Hematopoietic multipotent progenitor cell treated with erythropoietin and hydrocortisone succinate and interleukin-3 and kit ligand, for 4 days (in vitro differentiated cells): ENCODE measurements at regions not wholly inside any gene's neighbourhood (a gene's known extent, or its start where the extent isn't known, plus 50 kb on each side); places are given as distances from the start of the nearest gene placed in this dataset.
A peak's percentile ranks its signal among the peaks of the same experiment; 100 is the strongest.
"Not testable (repeated sequence)": the region's sequence is repeated elsewhere in the genome, so short reads cannot be mapped to it uniquely, and the experiment has no call there.

ENCODE experiments used
- DNase-seq: peaks from one replicate; pipeline ENCODE4 v3.0.0-alpha.2; 2015

DNA sequence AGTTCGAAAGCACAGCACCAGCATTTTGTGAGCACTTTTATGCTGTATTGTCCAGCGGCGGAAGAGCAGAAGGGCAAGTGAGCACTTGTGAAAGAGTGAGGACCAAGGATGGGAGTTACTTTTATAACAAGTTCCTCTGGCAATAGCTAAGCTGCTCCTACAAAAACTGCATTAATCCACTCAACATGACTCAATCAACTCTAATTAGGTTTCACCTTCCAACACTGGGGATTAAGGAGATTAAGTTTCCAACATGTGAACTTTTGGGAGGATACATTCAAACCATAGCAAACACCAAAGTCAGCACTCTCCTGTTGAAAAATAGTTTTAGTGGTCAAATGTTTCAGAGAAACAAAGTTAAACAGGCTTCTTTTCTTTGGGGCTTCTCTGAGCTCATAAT lies 844.5 kb downstream of the REEP3 start:
- no peak for DNase-seq

DNA sequence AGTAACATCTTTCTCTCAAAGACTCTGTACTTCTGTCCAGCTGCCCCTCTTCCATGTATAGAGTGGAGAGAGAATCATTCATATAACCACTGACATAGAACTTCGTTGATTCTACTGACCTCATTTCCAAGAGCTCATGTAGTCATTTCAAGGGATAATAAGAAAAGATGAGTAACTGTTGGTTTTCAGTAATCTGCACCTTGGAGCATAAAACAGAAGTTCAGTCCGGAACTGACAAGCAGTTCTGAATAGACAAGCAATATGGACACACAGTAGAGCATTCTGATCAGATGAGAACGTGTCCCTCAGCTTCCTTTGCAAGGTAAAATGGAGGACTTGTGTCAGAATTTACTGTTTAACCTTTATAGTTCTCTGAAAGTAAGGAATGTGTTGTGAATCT lies 847.1 kb downstream of the REEP3 start:
- no peak for DNase-seq

DNA sequence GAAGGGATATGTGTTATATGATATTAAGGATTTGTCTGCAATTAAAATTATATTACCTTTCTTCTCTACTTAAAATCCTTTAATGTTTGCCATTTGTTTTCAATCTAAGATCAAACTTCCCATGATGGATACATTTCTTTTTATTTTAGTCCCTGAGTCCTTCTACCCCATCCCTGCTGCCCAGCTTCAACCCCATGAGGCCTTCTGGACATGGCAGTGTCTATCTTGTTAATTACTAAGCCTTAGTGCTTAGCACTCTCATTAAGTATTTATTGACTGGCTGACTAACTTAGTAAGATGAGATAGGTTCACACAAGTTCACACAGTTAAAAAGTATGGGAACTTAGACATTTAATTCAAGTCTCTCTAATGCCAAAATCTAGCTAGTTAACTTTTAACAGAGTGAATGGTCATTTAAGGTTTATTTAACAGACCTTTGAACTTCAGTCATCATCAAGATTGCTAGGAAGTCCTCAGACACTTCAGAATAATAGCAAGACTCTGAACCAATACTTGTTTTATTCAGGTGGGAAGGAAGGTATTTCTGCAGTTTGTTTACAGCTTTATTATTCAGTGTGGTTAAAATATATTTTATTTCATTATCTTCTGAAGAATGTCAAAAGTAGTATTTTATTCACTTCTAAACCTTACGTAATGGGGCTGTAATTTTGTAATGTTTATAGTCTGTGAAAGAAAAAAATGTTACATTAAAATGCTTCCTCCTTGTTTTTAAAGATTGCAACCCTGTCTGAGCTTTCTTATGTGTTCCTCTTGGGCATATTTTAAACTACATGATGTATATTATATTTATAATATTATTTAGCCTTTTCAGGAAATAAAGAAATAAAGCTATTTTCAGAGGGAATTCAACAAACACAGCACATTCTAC lies 848.9 kb downstream of the REEP3 start:
- DNase-seq = no peak

GRCh38 chr10:64374346-64374745 lies 853.1 kb downstream of the REEP3 start:
- DNase-seq = no peak

GRCh38 chr10:64376167-64376566 lies 855.0 kb downstream of the REEP3 start:
- DNase-seq = no peak

- peak; percentile 4 for DNase-seq
Observed at GRCh38 chr10:64379898-64380297, 858.7 kb downstream of the REEP3 start.

- DNase-seq = no peak
Observed at GRCh38 chr10:64385355-64385754, 864.2 kb downstream of the REEP3 start.

DNA sequence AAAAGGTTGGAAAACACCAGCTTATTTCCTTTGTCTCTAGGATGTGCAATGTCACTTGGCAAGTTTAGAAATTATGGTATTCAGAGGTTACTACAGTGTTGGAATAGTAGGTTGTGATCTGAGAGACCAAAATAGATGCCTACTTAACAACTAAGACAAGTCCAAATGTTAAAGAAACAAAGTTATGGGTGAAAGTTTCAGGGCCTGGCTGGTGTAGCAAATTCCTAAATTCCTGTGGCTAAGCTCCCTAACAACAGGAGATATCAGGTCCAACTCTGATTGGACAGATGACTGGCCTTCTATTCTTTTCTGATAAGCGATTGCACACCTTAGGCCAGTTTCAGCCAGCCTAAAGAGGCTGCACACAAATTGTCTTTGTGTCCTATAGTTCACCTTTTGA lies 873.5 kb downstream of the REEP3 start:
- no peak for DNase-seq

DNA sequence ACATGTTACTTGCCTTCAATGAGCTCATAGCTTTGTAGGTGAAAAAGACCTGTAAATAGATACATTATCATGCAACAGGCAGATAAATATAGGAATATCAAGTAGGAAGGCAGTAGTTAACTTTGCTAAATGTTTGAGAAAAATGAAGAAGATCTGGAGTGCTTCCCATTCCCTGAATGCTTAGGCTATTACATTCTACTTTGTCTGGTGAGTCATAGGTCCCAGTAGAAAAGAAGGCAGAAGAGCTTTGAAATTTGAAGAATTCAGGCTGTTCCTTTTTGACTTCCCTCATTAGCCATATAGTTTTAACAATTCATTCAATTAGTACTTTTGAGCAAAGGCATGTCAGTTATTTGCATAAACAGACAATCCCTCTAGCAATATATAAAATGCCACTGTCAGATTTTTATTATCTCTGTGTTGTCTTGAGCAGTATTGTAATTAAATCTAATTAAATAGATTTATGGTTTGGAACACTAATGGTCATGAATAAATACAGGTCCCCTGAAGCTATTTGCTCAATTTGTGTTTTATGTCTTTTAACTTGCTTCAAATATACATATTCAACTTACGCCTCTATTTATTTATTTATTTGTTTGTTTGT lies 875.0 kb downstream of the REEP3 start:
- no peak for DNase-seq

GRCh38 chr10:64397125-64397524 lies 875.9 kb downstream of the REEP3 start:
- DNase-seq = no peak

GRCh38 chr10:64408391-64409183 lies 887.4 kb downstream of the REEP3 start:
- DNase-seq = no peak

DNA sequence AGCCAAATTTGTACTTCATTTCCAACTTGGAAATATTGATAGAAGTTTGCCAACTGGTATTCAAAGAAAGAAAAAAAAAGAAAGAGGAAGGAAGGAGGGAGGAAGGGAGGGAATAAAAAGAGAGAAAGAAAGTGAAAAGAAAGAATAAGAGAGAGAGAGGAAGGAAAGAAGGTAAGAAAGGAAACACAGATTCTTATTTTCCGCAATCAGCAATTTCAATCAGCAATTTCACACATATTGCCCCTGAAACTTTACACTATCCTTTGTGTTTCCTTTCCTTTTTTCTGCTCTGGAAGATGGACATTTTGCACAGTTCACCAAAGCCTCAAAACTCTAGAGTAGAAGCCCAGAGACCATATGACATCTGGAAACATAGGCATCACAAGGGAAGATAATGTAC lies 888.1 kb downstream of the REEP3 start:
- no peak for DNase-seq

DNA sequence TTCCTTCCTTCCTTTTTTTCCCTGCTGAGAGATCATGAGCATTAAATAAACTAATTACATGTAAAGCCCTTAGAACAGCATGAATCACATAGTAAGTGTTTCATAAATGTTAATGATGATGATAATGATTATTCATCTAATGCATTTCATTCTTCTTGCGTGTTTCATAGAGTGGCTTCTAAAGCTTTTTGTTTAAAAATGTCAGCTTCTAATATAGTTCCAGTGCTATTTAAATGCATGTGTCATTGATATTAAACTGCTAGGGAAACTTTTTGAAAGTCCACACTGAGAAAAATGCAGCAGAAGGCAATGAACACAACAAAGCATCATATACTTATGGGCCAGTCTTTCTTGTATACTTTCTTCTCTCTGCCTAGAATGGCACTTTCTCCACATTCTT lies 894.8 kb downstream of the REEP3 start:
- DNase-seq = no peak

GRCh38 chr10:64419461-64419860 lies 898.3 kb downstream of the REEP3 start:
- DNase-seq = no peak

DNA sequence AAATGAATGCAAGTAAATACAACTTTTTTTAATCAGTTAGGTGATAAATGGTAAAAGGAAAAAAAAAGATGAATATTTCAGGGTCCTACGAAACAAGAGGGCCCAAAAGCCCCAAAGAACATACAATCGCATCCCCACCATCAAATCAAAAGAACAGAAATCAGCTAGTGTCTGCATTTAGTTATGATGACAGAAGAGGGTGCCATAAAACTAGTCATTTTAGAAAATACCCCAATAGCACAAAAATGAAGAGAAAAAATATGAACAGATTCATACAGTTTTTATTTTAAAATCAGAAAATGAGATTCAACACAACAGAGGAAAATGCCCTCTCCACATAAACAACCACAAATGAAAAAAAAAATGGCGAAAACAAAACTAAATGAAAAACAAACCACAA lies 905.5 kb downstream of the REEP3 start:
- peak; percentile 21 for DNase-seq

DNA sequence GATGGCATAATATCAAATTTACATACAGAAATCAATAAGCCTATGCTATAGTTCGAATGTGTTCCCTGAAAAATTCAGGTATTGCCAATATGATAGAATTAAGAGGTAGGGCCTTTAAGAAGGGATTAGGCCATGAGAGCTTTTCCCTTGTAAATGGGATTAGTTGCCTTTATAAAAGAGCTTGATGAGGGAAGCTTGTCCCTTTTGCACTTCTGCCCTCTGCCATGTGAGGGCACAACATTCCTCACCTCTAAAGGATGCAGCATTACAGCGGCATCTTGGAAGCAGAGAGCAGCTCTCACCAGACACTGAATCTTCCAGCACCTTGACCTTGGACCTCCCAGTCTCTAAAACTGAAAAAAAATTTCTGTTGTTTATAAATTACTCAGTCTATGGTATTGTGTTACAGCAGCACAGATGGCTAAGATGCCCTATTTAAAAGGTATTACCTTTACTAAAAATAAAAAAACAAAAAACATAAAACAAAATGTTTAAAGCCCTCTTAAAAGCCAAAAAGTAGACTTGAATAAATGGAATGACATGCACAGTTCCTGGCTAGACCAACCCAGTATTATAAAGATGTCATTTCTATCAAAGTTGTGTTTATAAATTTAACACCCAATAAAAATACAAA lies 909.6 kb downstream of the REEP3 start:
- peak; percentile 73 for DNase-seq

GRCh38 chr10:64441872-64442271 lies 920.7 kb downstream of the REEP3 start:
- not testable (repeated sequence) for DNase-seq

- DNase-seq = no peak
Observed at GRCh38 chr10:64444163-64444562, 923.0 kb downstream of the REEP3 start.

GRCh38 chr10:64444564-64444963 lies 923.4 kb downstream of the REEP3 start:
- DNase-seq = no peak

GRCh38 chr10:64449603-64450002 lies 928.4 kb downstream of the REEP3 start:
- no peak for DNase-seq

DNA sequence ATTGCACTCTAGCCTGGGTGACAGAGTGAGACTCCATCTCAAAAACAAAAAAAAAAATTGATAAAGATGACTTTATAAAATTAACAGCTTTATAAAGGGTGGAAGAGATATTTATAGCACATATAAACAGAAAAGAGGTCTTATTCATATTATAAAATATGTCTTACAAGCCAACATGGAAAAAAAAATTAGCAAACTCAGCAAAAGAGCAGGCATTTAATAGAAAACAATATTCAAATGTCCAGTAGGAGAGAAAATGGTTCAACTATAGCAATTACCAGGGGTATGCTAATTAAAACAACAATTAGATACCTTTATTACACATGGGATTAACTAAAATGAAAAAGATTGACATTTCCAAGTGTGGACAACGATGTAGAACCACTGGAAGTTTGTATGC lies 929.1 kb downstream of the REEP3 start:
- DNase-seq = no peak

DNA sequence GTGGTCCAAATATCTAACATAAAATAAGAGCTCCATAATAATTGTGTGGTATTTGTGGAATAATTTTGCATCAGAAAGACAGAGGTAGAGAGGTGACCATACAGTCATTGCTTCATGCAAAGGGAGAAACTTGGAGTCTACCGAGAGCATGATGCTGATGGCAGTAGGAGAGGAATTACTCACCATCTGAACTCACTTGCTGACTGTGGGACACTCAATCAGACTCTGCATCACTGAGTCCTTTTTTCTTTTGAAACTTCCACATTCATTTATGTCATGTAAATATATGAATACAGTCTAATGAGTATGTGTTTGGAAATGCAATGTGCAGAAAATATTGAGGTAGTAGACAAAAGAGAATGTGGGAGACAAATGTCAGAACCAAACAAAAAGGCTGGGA lies 933.8 kb downstream of the REEP3 start:
- DNase-seq = no peak

DNA sequence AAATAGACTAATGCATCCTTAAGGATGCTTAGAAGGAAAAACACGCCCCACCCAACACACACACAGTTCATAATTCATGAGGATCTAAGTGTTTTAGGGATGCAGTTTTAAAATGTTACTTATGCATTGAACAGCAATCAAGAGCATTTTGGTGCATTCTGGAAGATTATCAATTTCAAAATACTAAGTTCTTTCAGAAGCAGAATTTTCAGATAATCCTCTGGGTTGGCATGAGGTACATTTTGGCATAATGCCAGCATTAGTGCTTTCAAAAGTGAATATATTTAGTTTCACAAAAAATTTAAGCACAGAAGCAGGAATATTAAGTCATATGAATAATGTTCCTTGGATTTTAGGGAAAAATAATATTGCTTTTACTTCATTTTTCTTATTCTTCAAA lies 937.1 kb downstream of the REEP3 start:
- peak; percentile 6 for DNase-seq
